ENCODE measurements at regions not wholly inside any gene's neighbourhood (a gene's known extent, or its start where the extent isn't known, plus 50 kb on each side); places are given as distances from the start of the nearest gene placed in this dataset.
"Not testable (repeated sequence)": the region's sequence is repeated elsewhere in the genome, so short reads cannot be mapped to it uniquely, and the experiment has no call there.

- not testable (repeated sequence) for TF ChIP-seq CTCF, POLR2A (IDR thresholded peaks at IDR 0.05)
These were observed 114.7 kb upstream of the NBPF26 start for GRCh38 chr1:120609015-120609573.
